ENCODE measurements at regions not wholly inside any gene's neighbourhood (a gene's known extent, or its start where the extent isn't known, plus 50 kb on each side); places are given as distances from the start of the nearest gene placed in this dataset.

- DNase-seq (ENCODE audit: low read depth in 2 of 2): no peak
- no peaks in the 10 kb centered on the region for H4K20me1 ChIP-seq (ENCODE audit: control insufficient read depth, extremely low read depth, insufficient read depth, low read length)
- no peak overlapping the region for H3K27ac ChIP-seq (ENCODE audit: insufficient read depth, low read length)
Observed at GRCh38 chr1:103194984-103195383, 86.7 kb upstream of the COL11A1 start.

GRCh38 chr1:103194060-103194459, 85.7 kb upstream of the COL11A1 start:
- Histone ChIP-seq H3K4me2 (ENCODE audit: extremely low read depth, insufficient read depth, low read length) (no peak overlapping the region), H3K79me2 (ENCODE audit: control insufficient read depth, insufficient read depth, low read length) (no peaks in the 10 kb centered on the region), H3K9me3 (ENCODE audit: control insufficient read depth, insufficient read depth, low read depth, low read length) (no peaks in the 10 kb centered on the region), H3K4me3 (replicated peaks in 1 of 4; ENCODE audit: control extremely low read depth in 1 of 4, insufficient read depth in 1 of 4, low read depth in 3 of 4, low read length in 4 of 4) (no peak overlapping the region), H3K36me3 (ENCODE audit: control insufficient read depth, insufficient read depth, low read length) (no peaks in the 10 kb centered on the region), H3K27me3 (ENCODE audit: control insufficient read depth, insufficient read depth, low read length) (no peaks in the 10 kb centered on the region), H2AFZ (ENCODE audit: low read length) (no peak overlapping the region), H3K27ac (ENCODE audit: insufficient read depth, low read length) (no peak overlapping the region), H4K20me1 (ENCODE audit: control insufficient read depth, extremely low read depth, insufficient read depth, low read length) (no peaks in the 10 kb centered on the region), H3K4me1 (ENCODE audit: control insufficient read depth, extremely low read depth, insufficient read depth, low read length) (no peaks in the 10 kb centered on the region), H3K9ac (ENCODE audit: insufficient read depth, low read length) (no peak overlapping the region)
- DNase-seq (ENCODE audit: low read depth in 2 of 2): peak in 1 of 2 donors; percentile 54
- TF ChIP-seq EZH2 (IDR thresholded peaks at IDR 0.05; ENCODE audit: low read length, missing control alignments): no peak
- TF ChIP-seq CTCF (conservative IDR thresholded peaks at IDR 0.05 in 1 of 2, IDR thresholded peaks at IDR 0.05 in 1 of 2; ENCODE audit: low read depth in 1 of 2, low read length in 2 of 2): no peak

More at GRCh38 chr1:103194984-103195383, 86.7 kb upstream of the COL11A1 start:
- Histone ChIP-seq H3K36me3 (ENCODE audit: control insufficient read depth, insufficient read depth, low read length) (no peaks in the 10 kb centered on the region), H3K79me2 (ENCODE audit: control insufficient read depth, insufficient read depth, low read length) (no peaks in the 10 kb centered on the region), H3K4me2 (ENCODE audit: extremely low read depth, insufficient read depth, low read length) (no peak overlapping the region), H3K27me3 (ENCODE audit: control insufficient read depth, insufficient read depth, low read length) (no peaks in the 10 kb centered on the region), H2AFZ (ENCODE audit: low read length) (no peak overlapping the region), H3K4me1 (ENCODE audit: control insufficient read depth, extremely low read depth, insufficient read depth, low read length) (no peaks in the 10 kb centered on the region), H3K9ac (ENCODE audit: insufficient read depth, low read length) (no peak overlapping the region), H3K9me3 (ENCODE audit: control insufficient read depth, insufficient read depth, low read depth, low read length) (no peaks in the 10 kb centered on the region), H3K4me3 (replicated peaks in 1 of 4; ENCODE audit: control extremely low read depth in 1 of 4, insufficient read depth in 1 of 4, low read depth in 3 of 4, low read length in 4 of 4) (no peak overlapping the region)
- TF ChIP-seq CTCF (conservative IDR thresholded peaks at IDR 0.05 in 1 of 2, IDR thresholded peaks at IDR 0.05 in 1 of 2; ENCODE audit: low read depth in 1 of 2, low read length in 2 of 2) (no peak), EZH2 (IDR thresholded peaks at IDR 0.05; ENCODE audit: low read length, missing control alignments) (no peak)

- no peak overlapping the region for H2AFZ ChIP-seq (ENCODE audit: low read length)
- H4K20me1 ChIP-seq (ENCODE audit: control insufficient read depth, extremely low read depth, insufficient read depth, low read length): no peaks in the 10 kb centered on the region
- H3K27me3 ChIP-seq (ENCODE audit: control insufficient read depth, insufficient read depth, low read length): no peaks in the 10 kb centered on the region
- no peaks in the 10 kb centered on the region for H3K4me1 ChIP-seq (ENCODE audit: control insufficient read depth, extremely low read depth, insufficient read depth, low read length)
- no peaks in the 10 kb centered on the region for H3K79me2 ChIP-seq (ENCODE audit: control insufficient read depth, insufficient read depth, low read length)
- no peak overlapping the region for H3K4me2 ChIP-seq (ENCODE audit: extremely low read depth, insufficient read depth, low read length)
- H3K27ac ChIP-seq (ENCODE audit: insufficient read depth, low read length): no peak overlapping the region
- H3K9ac ChIP-seq (ENCODE audit: insufficient read depth, low read length): no peak overlapping the region
- H3K9me3 ChIP-seq (ENCODE audit: control insufficient read depth, insufficient read depth, low read depth, low read length): no peaks in the 10 kb centered on the region
- peak in 1 of 2 donors; percentile 39 for DNase-seq (ENCODE audit: low read depth in 2 of 2)
- no peaks in the 10 kb centered on the region for H3K36me3 ChIP-seq (ENCODE audit: control insufficient read depth, insufficient read depth, low read length)
- H3K4me3 ChIP-seq (replicated peaks in 1 of 4; ENCODE audit: control extremely low read depth in 1 of 4, insufficient read depth in 1 of 4, low read depth in 3 of 4, low read length in 4 of 4): no peak overlapping the region
- TF ChIP-seq CTCF (conservative IDR thresholded peaks at IDR 0.05 in 1 of 2, IDR thresholded peaks at IDR 0.05 in 1 of 2; ENCODE audit: low read depth in 1 of 2, low read length in 2 of 2) (no peak), EZH2 (IDR thresholded peaks at IDR 0.05; ENCODE audit: low read length, missing control alignments) (no peak)
Observed at GRCh38 chr1:103191327-103191726, 83.0 kb upstream of the COL11A1 start.
